ENCODE measurements at regions not wholly inside any gene's neighbourhood (a gene's known extent, or its start where the extent isn't known, plus 50 kb on each side); places are given as distances from the start of the nearest gene placed in this dataset.
"Not testable (repeated sequence)": the region's sequence is repeated elsewhere in the genome, so short reads cannot be mapped to it uniquely, and the experiment has no call there.

GRCh38 chr6:167477688-167478087, 152.8 kb downstream of the TTLL2 start:
- Histone ChIP-seq H3K36me3 (no peaks in the 10 kb centered on the region), H3K27ac (no peak overlapping the region), H3K4me1 (no peaks in the 10 kb centered on the region), H3K4me3 (no peak overlapping the region), H3K27me3 (no peaks in the 10 kb centered on the region), H3K9me3 (no peaks in the 10 kb centered on the region)
- WGBS, 2 donors: 73 to 83% methylated on average over 9 of the region's 9 CpGs
- intact Hi-C loops (cut with DNase I): no loop called here
- no peak for DNase-seq
- no peak for FAIRE-seq
- ATAC-seq: no peak
- TF ChIP-seq CTCF (IDR thresholded peaks at IDR 0.05): no peak

- Histone ChIP-seq H3K27ac (no peak overlapping the region), H3K4me1 (no peaks in the 10 kb centered on the region), H3K4me3 (no peak overlapping the region), H3K36me3 (no peaks in the 10 kb centered on the region), H3K27me3 (no peaks in the 10 kb centered on the region), H3K9me3 (no peaks in the 10 kb centered on the region)
- no peak for TF ChIP-seq CTCF (IDR thresholded peaks at IDR 0.05)
- DNase-seq (no peak), ATAC-seq (no peak), FAIRE-seq (no peak)
- WGBS, 2 donors: 79 to 91% methylated on average over 4 of the region's 4 CpGs
- intact Hi-C loops (cut with DNase I): no loop called here
Measured at GRCh38 chr6:167479301-167479700, 154.4 kb downstream of the TTLL2 start.

GRCh38 chr6:167479901-167480648, 155.2 kb downstream of the TTLL2 start:
- no peaks in the 10 kb centered on the region for H3K36me3 ChIP-seq
- ATAC-seq (peak in 1 of 4 donors; percentile 22), FAIRE-seq (no peak), DNase-seq (no peak)
- H3K4me1 ChIP-seq: no peaks in the 10 kb centered on the region
- H3K27me3 ChIP-seq: no peaks in the 10 kb centered on the region
- intact Hi-C loops (cut with DNase I): no loop called here
- H3K4me3 ChIP-seq: no peak overlapping the region
- H3K9me3 ChIP-seq: no peaks in the 10 kb centered on the region
- TF ChIP-seq CTCF (IDR thresholded peaks at IDR 0.05): no peak
- 65 to 68% methylated on average over 8 of the region's 8 CpGs for WGBS, 2 donors
- H3K27ac ChIP-seq: no peak overlapping the region

GRCh38 chr6:167481307-167481926, 156.5 kb downstream of the TTLL2 start:
- intact Hi-C loops (cut with DNase I): no loop called here
- no peak for FAIRE-seq
- Histone ChIP-seq H3K27ac (no peak overlapping the region), H3K4me1 (no peaks in the 10 kb centered on the region), H3K4me3 (no peak overlapping the region), H3K27me3 (no peaks in the 10 kb centered on the region), H3K36me3 (no peaks in the 10 kb centered on the region), H3K9me3 (no peaks in the 10 kb centered on the region)
- TF ChIP-seq CTCF (IDR thresholded peaks at IDR 0.05): no peak
- DNase-seq: no peak
- 85% methylated on average over 6 of the region's 6 CpGs for WGBS, 2 donors
- ATAC-seq: no peak

GRCh38 chr6:167482801-167483200, 157.9 kb downstream of the TTLL2 start:
- H3K4me1 ChIP-seq; intact Hi-C loops (cut with DNase I); ATAC-seq; DNase-seq; H3K4me3 ChIP-seq; FAIRE-seq; H3K9me3 ChIP-seq; H3K27ac ChIP-seq; H3K27me3 ChIP-seq; H3K36me3 ChIP-seq: not testable (repeated sequence)
- 51 to 54% methylated on average over 3 of the region's 3 CpGs for WGBS, 2 donors
